Heart left ventricle (tissue), 16 donors: ENCODE measurements at regions not wholly inside any gene's neighbourhood (a gene's known extent, or its start where the extent isn't known, plus 50 kb on each side); places are given as distances from the start of the nearest gene placed in this dataset.

Source experiments
- ATAC-seq, 4 donors: fragments of 200-7000 bp; cut with Tn5 transposase; one replicate each; pipeline ENCODE4 v1.9.1; 2020 to 2022; ENCODE audit warnings: moderate library complexity in 4 of 4, mild to moderate bottlenecking in 3 of 4, moderate number of reproducible peaks in 1 of 4
- DNase-seq, 5 donors: peaks; one replicate each; pipeline ENCODE4 v3.0.0-alpha.2; 2020
- H3K27ac ChIP-seq, 12 donors: fragments of 200-600 bp; sonication (generic) in 4 of 12; one replicate each; pipeline versions ENCODE4 v1.5.0 to v1.8.0; 2016 to 2022; ENCODE audit warnings: mild to moderate bottlenecking in 2 of 12
- H3K27me3 ChIP-seq, 9 donors: fragments of 200-600 bp; sonication (generic) in 2 of 9; one replicate each; pipeline versions ENCODE4 v1.5.1 to v1.8.0; 2016 to 2022; ENCODE audit warnings: mild to moderate bottlenecking in 3 of 9
- H3K36me3 ChIP-seq, 9 donors: fragments of 200-600 bp; sonication (generic) in 2 of 9; one replicate each; pipeline versions ENCODE4 v1.5.0 to v1.8.0; 2018 to 2022; ENCODE audit warnings: mild to moderate bottlenecking in 2 of 9
- H3K4me1 ChIP-seq, 12 donors: fragments of 200-600 bp; sonication (generic) in 4 of 12; one replicate each; pipeline versions ENCODE4 v1.5.0 to v1.8.0; 2016 to 2022; ENCODE audit warnings: mild to moderate bottlenecking in 3 of 12
- H3K4me3 ChIP-seq, 12 donors: fragments of 200-600 bp; sonication (generic) in 4 of 12; one replicate each; pipeline versions ENCODE4 v1.5.0 to v1.8.0; 2017 to 2022; ENCODE audit warnings: mild to moderate bottlenecking in 9 of 12, moderate library complexity in 4 of 12
- H3K9me3 ChIP-seq, 12 donors: fragments of 200-600 bp; sonication (generic) in 4 of 12; one replicate each; pipeline versions ENCODE4 v1.5.0 to v1.8.0; 2016 to 2022; ENCODE audit warnings: mild to moderate bottlenecking in 1 of 12
- CTCF ChIP-seq, 12 donors: fragments of 200-600 bp; sonication (generic) in 4 of 12; IDR thresholded peaks; one replicate each; pipeline versions ENCODE4 v1.5.0 to v1.8.0; 2018 to 2022; ENCODE audit warnings: antibody characterized with exemption in 12 of 12, mild to moderate bottlenecking in 5 of 12
- POLR2A ChIP-seq, 2 donors: fragments of 450-650 bp; IDR thresholded peaks; one replicate each; pipeline ENCODE4 v1.6.1; 2017; ENCODE audit warnings: antibody characterized with exemption in 2 of 2, mild to moderate bottlenecking in 2 of 2, moderate library complexity in 2 of 2
- WGBS, 4 donors: extraction: QIAGEN DNeasy Blood & Tissue Kit in 2 of 4; methylation state at CpG; one replicate each; pipeline versions ENCODE4 v1.1.5 to v1.1.7; 2013 to 2018; 5-methylcytosine and 5-hydroxymethylcytosine counted together
- intact Hi-C, 10 donors: fragments of 100-400 bp; cut with DNase I; formaldehyde crosslinking; loops; one replicate each; pipeline versions ENCODE4 v1.11.1 to v1.14.2; 2022
- donor health status: ischemic (EF 13 %, LVEDD 7.1; RV severe dilation, severe dysfunction).
- donor health status: healthy with polysubstance abuse.
- donor health status: DM: no; HTN: yes; CAD: no.
- donor health status: DM: no; HTN: no; CAD: no.
- donor health status: ischemic (EF 25% LVEDD 6.9; RV normal size, moderate dysfunction).
- donor health status: ischemic (EF 25% LVEDD 5.7; RV mildly dilated, moderate dysfunction).
- donor health status: healthy.
- donor health status: DM: yes; HTN: yes; CAD: no.
- donor health status: ischemic (EF 35%, LVEDD 5.7; RV mildly dilated, moderate dysfunction).
- donor health status: nonischemic (EF 11% LVEDD 7.7; RV severe dilation, severe dysfunction).
- donor health status: DM: yes; HTN: yes; CAD: no.
- donor health status: PGD.
- donor health status: ischemic (EF 29% LVEDD 5.4; RV normal size, mild dysfunction).
- donor health status: nonischemic (EF 23%, LVEDD 6.1; RV moderate dilation, normal function).

- Histone ChIP-seq H3K27me3 (no peaks in the 10 kb centered on the region), H3K36me3 (no peaks in the 10 kb centered on the region), H3K4me1 (peaks cover 0 to 5% (median 0%) of the 10 kb centered on the region in 12 donors), H3K9me3 (no peaks in the 10 kb centered on the region), H3K27ac (no peak overlapping the region), H3K4me3 (no peak overlapping the region)
- TF ChIP-seq POLR2A (IDR thresholded peaks at IDR 0.05) (no peak), CTCF (IDR thresholded peaks at IDR 0.05) (no peak)
- intact Hi-C loops = no loop called here
- 71 to 75% (median 75%) methylated on average over 4 of the region's 4 CpGs for WGBS, 4 donors
- ATAC-seq = no peak
- DNase-seq = no peak
These were observed 122.4 kb downstream of the LARP7 start for GRCh38 chr4:112759313-112759712.

- WGBS, 4 donors = 12 to 17% (median 16%) methylated on average over 5 of the region's 5 CpGs
- H3K4me3 ChIP-seq = no peak overlapping the region
- ATAC-seq (peak; percentile 39 to 56 (median 48)), DNase-seq (no peak)
- TF ChIP-seq POLR2A (IDR thresholded peaks at IDR 0.05) = no peak
- peak; percentile 19 to 56 (median 40) for TF ChIP-seq CTCF (IDR thresholded peaks at IDR 0.05)
- no peaks in the 10 kb centered on the region for H3K9me3 ChIP-seq
- peaks cover 0 to 5% (median 0%) of the 10 kb centered on the region in 12 donors for H3K4me1 ChIP-seq
- peak overlapping the region in 3 of 12 donors; percentile 31 to 50 (median 33) for H3K27ac ChIP-seq
- H3K27me3 ChIP-seq = no peaks in the 10 kb centered on the region
- H3K36me3 ChIP-seq = no peaks in the 10 kb centered on the region
- intact Hi-C loops = loop anchor here in 9 of 10 donors (1.0 to 10.0 kb wide), 7 partner anchors 128 to 172 kb away; partner anchors contain the start of genes LARP7 (in 3 of the 9) and ZGRF1 (in 3 of the 9)
These were observed 128.5 kb downstream of the LARP7 start for GRCh38 chr4:112765317-112765974.

- H3K4me3 ChIP-seq = no peak overlapping the region
- no peaks in the 10 kb centered on the region for H3K9me3 ChIP-seq
- no peak overlapping the region for H3K27ac ChIP-seq
- H3K36me3 ChIP-seq = no peaks in the 10 kb centered on the region
- no peak for TF ChIP-seq POLR2A (IDR thresholded peaks at IDR 0.05)
- TF ChIP-seq CTCF (IDR thresholded peaks at IDR 0.05) = peak in 3 of 12 donors; percentile 17 to 41 (median 34)
- WGBS, 4 donors = 48 to 65% (median 58%) methylated on average over 3 of the region's 3 CpGs
- peak in 1 of 4 donors; percentile 22 for ATAC-seq
- H3K27me3 ChIP-seq = no peaks in the 10 kb centered on the region
- DNase-seq = no peak
- intact Hi-C loops = loop anchor here in 8 of 10 donors (5.0 to 10.0 kb wide), 3 partner anchors 129 to 171 kb away; partner anchors contain the start of genes LARP7 (in 1 of the 8) and ZGRF1 (in 1 of the 8)
- H3K4me1 ChIP-seq = peaks cover 0 to 5% (median 0%) of the 10 kb centered on the region in 12 donors
These were observed 129.5 kb downstream of the LARP7 start for GRCh38 chr4:112766422-112766821.

- H3K27ac ChIP-seq = no peak overlapping the region
- no peaks in the 10 kb centered on the region for H3K27me3 ChIP-seq
- H3K4me1 ChIP-seq = peaks cover 0 to 5% (median 0%) of the 10 kb centered on the region in 12 donors
- WGBS, 4 donors = 73 to 87% (median 81%) methylated on average over 6 of the region's 6 CpGs
- H3K36me3 ChIP-seq = no peaks in the 10 kb centered on the region
- H3K9me3 ChIP-seq = no peaks in the 10 kb centered on the region
- no peak for ATAC-seq
- no peak overlapping the region for H3K4me3 ChIP-seq
- no peak for DNase-seq
- TF ChIP-seq POLR2A (IDR thresholded peaks at IDR 0.05) = no peak
- TF ChIP-seq CTCF (IDR thresholded peaks at IDR 0.05) = no peak
- intact Hi-C loops = loop anchor here in 8 of 10 donors (5.0 to 10.0 kb wide), 3 partner anchors 130 to 170 kb away; partner anchors contain the start of genes LARP7 (in 1 of the 8) and ZGRF1 (in 1 of the 8)
These were observed 130.4 kb downstream of the LARP7 start for GRCh38 chr4:112767386-112767785.
